Loucy (cell line): ENCODE measurements at regions not wholly inside any gene's neighbourhood (a gene's known extent, or its start where the extent isn't known, plus 50 kb on each side); places are given as distances from the start of the nearest gene placed in this dataset.

ENCODE experiments used
- H2AFZ ChIP-seq: fragments of 200-600 bp; sonication (generic); 2 replicates; pipeline ENCODE4 v1.6.0; 2016; ENCODE audit warnings: antibody characterized with exemption, mild to moderate bottlenecking, low read length, moderate library complexity
- H3F3A ChIP-seq: fragments of 200-600 bp; 2 replicates; pipeline ENCODE4 v1.6.0; 2016; ENCODE audit warnings: antibody characterized with exemption, low read depth, mild to moderate bottlenecking
- H3K27me3 ChIP-seq: fragments of 200-600 bp; sonication (generic); 2 replicates; pipeline ENCODE4 v1.6.1; 2014; ENCODE audit warnings: low read length, mild to moderate bottlenecking; ENCODE audit not compliant: insufficient read depth, poor library complexity, severe bottlenecking
- H3K36me3 ChIP-seq: fragments of 200-600 bp; sonication (generic); 2 replicates; pipeline ENCODE4 v1.6.1; 2016; ENCODE audit warnings: low read length; ENCODE audit not compliant: insufficient read depth
- H3K4me1 ChIP-seq: fragments of 200-600 bp; sonication (generic); 2 replicates; pipeline ENCODE4 v1.5.1; 2014; ENCODE audit warnings: low read length, mild to moderate bottlenecking; ENCODE audit not compliant: insufficient read depth, poor library complexity, severe bottlenecking
- H3K4me2 ChIP-seq: fragments of 200-600 bp; sonication (generic); 2 replicates; pipeline ENCODE4 v1.6.0; 2014; ENCODE audit warnings: antibody characterized with exemption, low read length, low read depth, mild to moderate bottlenecking; ENCODE audit not compliant: poor library complexity, severe bottlenecking
- H3K4me3 ChIP-seq: fragments of 200-600 bp; sonication (generic); 2 replicates; pipeline ENCODE4 v1.5.1; 2014; ENCODE audit warnings: low read length, mild to moderate bottlenecking, mixed read lengths; ENCODE audit not compliant: poor library complexity, severe bottlenecking
- H3K79me2 ChIP-seq: fragments of 200-600 bp; sonication (generic); 2 replicates; pipeline ENCODE4 v1.6.1; 2014; ENCODE audit warnings: low read length; ENCODE audit not compliant: insufficient read depth
- H3K9ac ChIP-seq: fragments of 200-600 bp; sonication (generic); 2 replicates; pipeline ENCODE4 v1.6.0; 2014; ENCODE audit warnings: mild to moderate bottlenecking, low read depth, low read length, moderate library complexity; ENCODE audit not compliant: poor library complexity, severe bottlenecking
- H3K9me2 ChIP-seq: fragments of 200-600 bp; sonication (generic); replicated peaks from 2 replicates; pipeline ENCODE4 v1.6.1; 2016; ENCODE audit warnings: low read depth, low read length, mixed read lengths
- H3K9me3 ChIP-seq: fragments of 200-600 bp; sonication (generic); 2 replicates; pipeline ENCODE4 v1.6.1; 2014; ENCODE audit warnings: mild to moderate bottlenecking, antibody characterized with exemption, low read length, low read depth; ENCODE audit not compliant: insufficient read depth
- H4K20me1 ChIP-seq: fragments of 200-600 bp; sonication (generic); 2 replicates; pipeline ENCODE4 v1.6.0; 2014; ENCODE audit warnings: antibody characterized with exemption, low read length, mild to moderate bottlenecking; ENCODE audit not compliant: insufficient read depth, poor library complexity, severe bottlenecking
- CTCF ChIP-seq: fragments of 200-600 bp; sonication (generic); conservative IDR thresholded peaks from 2 replicates; pipeline ENCODE4 v1.5.1; 2014; ENCODE audit warnings: mild to moderate bottlenecking, antibody characterized with exemption, low read length
- EZH2phosphoT487 ChIP-seq: fragments of 200-600 bp; IDR thresholded peaks from 2 replicates; pipeline ENCODE4 v1.6.1; 2018; ENCODE audit warnings: antibody characterized with exemption, mild to moderate bottlenecking, moderate library complexity, borderline replicate concordance

GRCh38 chr18:37658894-37659293, 93.3 kb upstream of the CELF4 start:
- no peak overlapping the region for H3K9ac ChIP-seq
- H3K9me3 ChIP-seq: no peaks in the 10 kb centered on the region
- H3K4me3 ChIP-seq: no peak overlapping the region
- TF ChIP-seq CTCF: no peak
- H4K20me1 ChIP-seq: no peaks in the 10 kb centered on the region
- H3K27me3 ChIP-seq: no peaks in the 10 kb centered on the region
- H3F3A ChIP-seq: no peaks in the 10 kb centered on the region
- no peaks in the 10 kb centered on the region for H3K36me3 ChIP-seq
- H2AFZ ChIP-seq: no peak overlapping the region
- no peaks in the 10 kb centered on the region for H3K4me1 ChIP-seq
- H3K79me2 ChIP-seq: no peaks in the 10 kb centered on the region
- no peaks in the 10 kb centered on the region for H3K9me2 ChIP-seq
- H3K4me2 ChIP-seq: no peak overlapping the region

DNA sequence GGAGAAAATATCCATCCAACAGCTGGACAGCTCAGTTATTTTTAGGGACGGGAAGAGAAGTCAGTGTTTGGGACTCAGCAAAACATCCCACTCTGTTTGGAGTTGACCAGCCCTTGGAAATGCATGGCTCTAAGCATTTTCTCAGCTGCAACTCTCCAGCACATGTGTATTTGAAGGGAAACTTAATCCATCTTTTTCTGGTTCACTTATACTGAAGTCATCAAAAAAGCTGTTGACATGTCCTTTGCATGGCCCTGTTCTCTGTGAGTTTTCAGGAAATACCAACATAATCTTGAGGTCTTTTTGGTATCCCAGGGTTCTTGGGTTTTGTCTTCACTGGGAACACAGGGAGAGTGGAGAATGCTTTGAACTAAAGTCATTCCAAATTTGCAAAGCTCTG, 91.9 kb upstream of the CELF4 start:
- H3K4me3 ChIP-seq: no peak overlapping the region
- H3K9ac ChIP-seq: no peak overlapping the region
- H3F3A ChIP-seq: no peaks in the 10 kb centered on the region
- H2AFZ ChIP-seq: no peak overlapping the region
- no peaks in the 10 kb centered on the region for H4K20me1 ChIP-seq
- H3K36me3 ChIP-seq: no peaks in the 10 kb centered on the region
- no peaks in the 10 kb centered on the region for H3K4me1 ChIP-seq
- no peaks in the 10 kb centered on the region for H3K27me3 ChIP-seq
- H3K9me2 ChIP-seq: no peaks in the 10 kb centered on the region
- H3K4me2 ChIP-seq: no peak overlapping the region
- no peak for TF ChIP-seq EZH2phosphoT487
- no peak for TF ChIP-seq CTCF
- H3K79me2 ChIP-seq: no peaks in the 10 kb centered on the region
- no peaks in the 10 kb centered on the region for H3K9me3 ChIP-seq

- Histone ChIP-seq H3K36me3 (no peaks in the 10 kb centered on the region), H3K9me2 (no peaks in the 10 kb centered on the region), H3K79me2 (no peaks in the 10 kb centered on the region), H3K9ac (no peak overlapping the region), H3K27me3 (no peaks in the 10 kb centered on the region), H4K20me1 (no peaks in the 10 kb centered on the region), H2AFZ (no peak overlapping the region), H3F3A (no peaks in the 10 kb centered on the region), H3K4me3 (no peak overlapping the region), H3K9me3 (no peaks in the 10 kb centered on the region), H3K4me1 (no peaks in the 10 kb centered on the region), H3K4me2 (no peak overlapping the region)
- TF ChIP-seq EZH2phosphoT487: no peak
- TF ChIP-seq CTCF: no peak
These were observed 89.3 kb upstream of the CELF4 start for GRCh38 chr18:37654731-37655369.
